NCI-H1436 (cell line): ENCODE measurements at regions not wholly inside any gene's neighbourhood (a gene's known extent, or its start where the extent isn't known, plus 50 kb on each side); places are given as distances from the start of the nearest gene placed in this dataset.

ENCODE experiments used
- DNase-seq: peaks from one replicate; lab custom pipeline; 2025; lab: John Stamatoyannopoulos, UW

DNA sequence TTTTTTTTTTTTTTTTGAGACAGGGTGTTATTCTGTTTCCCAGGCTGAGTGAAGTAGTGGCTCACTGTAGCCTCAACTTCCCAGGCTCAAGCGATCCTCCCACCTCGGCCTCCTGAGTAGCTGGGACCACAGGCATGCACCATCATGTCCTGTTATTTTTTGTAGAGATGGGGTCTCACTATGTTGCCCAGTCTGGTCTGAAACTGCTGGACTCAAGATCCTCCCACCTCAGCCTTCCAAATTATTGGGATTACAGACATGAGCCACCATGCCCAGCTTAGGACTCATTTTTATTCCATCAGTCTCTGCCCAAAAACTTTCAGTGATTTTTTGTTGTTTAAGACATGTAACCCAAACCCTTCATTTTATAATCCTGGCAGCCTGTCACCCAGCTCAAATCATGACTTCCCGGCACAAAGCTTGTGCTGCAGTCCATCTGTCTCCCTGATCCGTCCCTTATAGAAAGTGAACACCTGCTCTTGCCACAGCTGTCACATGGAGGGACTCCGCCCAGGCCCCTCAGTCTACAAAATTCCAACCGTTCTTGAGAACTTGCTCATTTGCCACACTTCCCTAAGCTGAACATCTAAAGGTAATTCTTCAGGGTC is 183.9 kb upstream of the JARID2 start:
- no peak for DNase-seq

DNA sequence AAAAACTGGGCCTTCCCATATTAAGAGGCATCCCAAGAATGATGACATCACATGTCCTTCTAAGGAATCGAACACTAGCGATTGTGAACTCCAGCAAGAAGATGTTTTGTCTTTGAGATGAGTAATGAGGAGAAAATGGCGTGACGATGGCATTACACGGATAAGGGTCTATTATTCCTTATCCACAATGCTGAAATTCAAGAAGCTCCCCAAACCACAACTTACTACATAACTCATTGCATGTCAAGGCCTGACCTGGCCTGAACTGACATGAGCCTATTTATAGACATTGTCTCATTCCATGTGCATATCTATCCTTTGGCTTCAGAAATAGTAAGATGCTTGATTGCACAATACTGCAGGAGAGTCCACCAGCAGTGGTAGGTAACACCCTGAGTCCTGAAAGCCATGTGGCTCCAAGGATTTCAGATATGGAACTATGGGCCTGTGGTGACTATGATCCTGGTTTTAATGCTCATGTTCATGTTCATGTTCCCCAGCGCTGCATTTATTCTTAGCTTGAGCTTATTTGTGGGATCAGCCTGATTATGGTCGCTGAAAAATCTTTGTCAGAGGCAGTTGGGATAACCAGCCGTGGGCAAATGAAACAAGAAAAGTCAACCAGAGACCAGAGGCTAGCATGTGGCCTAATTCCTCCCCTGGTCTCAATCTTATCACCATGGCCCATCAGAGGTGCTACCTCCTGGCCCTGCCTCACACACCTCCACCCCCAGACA is 183.2 kb upstream of the JARID2 start:
- no peak for DNase-seq

DNA sequence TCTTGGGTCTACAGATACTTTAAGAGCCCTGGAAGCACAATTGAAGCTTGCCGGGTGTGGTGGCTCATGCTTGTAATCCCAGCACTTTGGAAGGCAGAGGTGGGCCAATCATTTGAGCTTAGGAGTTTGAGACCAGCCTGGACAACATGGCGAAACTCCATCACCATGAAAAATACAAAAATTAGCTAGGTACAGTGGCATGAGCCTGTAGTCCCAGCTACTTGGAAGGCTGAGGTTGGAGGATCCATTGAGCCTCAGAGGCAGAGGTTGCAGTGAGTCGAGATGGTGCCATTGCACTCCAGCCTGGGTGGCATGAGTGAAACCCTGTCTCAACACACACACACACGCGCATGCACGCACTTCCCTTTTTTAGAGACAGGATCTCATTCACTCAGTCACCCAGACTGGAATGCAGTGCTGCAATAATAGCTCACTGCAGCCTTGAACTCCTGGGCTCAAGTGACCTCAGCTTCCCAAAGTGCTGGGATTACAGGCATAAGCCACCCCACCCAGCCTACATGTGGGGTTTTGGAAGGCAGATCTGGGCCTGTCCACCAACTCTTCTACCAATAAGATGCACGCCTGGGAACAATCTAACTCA is 182.5 kb upstream of the JARID2 start:
- no peak for DNase-seq

DNA sequence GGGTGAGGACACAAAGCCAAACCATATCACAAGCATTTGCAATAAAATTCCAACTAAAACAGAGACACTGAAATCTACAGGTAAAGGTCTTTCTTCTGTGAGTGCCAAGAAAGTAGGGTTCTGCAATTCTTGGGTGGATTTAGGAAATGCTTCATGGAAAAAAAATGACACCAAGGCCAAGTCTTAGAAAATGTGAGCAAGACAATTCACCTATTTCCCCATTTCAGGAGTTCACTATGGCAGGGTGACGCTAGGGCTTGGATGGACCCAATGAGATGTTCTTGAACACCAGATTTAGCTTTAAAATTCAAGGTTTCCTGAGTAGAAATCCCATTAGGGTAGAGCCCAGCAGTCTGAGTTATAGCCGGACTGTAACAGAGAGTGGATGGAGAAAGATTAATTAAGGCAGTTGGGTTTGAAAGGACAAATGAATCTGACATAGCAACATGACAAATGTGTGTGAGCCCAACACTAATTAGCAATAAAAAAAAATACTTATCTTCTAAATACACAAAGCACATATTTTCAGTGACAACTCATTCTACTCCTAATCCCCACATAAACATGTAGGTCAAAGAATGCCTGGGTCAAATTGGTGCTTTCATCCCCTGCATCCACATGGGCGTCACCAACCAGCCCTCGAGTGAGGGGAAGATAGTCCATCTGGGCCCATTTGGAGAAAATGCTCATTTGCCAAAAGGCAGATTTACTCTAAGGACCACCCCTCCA is 180.4 kb upstream of the JARID2 start:
- DNase-seq: no peak

DNA sequence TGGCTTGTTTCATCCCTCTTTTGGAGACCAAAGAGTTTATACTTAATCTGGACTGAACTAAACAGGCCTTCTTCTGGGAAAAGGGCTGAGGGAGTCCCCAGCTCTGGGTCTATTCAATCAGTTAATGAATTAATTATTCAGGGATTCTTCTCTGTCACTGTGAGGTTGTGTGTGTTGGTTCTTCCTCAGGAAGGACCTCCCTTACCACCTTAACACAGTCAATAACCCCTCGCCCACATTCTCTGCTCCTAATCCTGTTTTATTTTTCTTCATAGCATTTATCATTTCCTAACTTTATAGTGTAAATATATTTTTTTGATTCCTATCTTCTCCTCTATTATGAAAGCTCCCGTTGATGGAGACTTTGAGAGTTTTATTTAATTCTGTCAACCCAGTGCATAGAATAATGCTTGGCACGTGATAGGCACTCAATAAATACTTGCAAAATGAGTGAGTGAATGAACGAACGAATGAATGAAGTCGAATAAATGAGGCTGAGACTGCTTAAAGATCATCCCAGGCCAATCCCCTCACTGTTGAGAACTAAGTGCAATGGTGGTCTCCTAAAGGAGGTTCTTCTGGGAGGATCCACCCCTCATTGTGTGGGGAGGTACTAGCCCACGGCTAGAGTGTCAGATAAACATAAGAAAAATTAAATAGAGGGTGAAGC is 179.6 kb upstream of the JARID2 start:
- no peak for DNase-seq

DNA sequence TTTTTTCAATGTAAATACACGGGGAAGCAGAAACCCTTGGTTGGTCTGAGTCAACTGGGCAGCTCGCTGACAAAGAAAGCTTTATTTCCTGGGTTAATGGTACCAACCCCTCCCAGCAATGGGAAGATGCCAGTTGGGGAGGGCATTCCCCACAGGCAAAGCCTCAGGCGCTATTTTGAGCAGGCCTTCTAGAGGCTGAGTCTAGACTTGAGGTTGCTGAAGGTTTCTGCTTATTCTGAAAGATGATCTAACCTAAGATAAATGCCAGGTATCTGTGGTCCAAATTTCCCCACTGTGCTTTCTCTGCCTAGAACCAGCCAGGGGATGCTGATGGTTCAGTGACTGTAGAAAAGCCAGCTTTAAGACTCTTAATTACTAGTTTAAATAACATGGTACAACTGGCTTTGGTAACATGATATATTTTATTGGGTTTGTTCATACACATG is 172.5 kb upstream of the JARID2 start:
- no peak for DNase-seq

DNA sequence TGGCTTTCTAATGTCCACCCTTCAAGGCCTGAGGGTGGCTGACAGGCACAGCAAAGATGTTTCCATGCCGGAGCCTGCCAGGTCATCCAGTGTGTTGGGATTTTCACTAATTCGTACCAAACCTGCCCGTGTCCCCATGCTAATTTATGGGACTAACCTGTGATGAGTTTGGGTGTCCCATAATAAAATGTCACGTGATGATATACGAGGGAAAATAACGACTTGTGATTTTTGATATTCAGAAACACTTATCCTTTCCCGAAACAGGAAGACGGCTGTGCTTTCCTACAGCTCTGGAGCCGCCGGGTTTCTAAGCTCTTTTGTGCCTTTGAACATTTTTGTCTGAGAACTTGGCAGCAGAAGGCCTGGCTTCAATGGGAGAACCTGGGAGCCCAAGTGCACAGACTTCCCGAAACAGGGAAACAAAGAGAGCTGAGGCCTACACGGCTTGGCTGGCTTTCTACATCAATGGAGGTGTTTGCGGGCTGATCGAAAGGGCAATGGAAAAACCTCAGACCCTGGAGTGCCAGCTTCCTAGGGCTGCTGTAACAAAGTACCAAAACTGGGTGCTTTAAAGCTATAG is 171.9 kb upstream of the JARID2 start:
- no peak for DNase-seq

DNA sequence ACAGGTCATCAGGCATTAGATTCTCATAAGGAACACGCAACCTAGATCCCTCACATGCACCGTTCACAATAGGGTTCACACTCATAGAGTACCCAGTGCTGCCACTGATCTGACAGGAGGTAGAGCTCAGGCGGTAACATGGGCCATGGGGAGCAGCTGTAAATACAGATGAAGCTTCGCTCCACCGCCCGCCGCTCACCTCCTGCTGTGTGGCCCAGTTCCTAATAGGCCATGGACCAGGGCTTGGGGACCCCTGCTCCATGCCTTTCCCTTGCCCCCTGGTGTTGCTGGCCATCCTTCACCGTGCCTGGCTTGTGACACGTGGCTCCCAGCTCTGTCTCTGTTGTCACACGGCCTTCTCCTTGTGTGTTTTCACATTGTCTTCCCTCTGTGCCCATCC is 171.1 kb upstream of the JARID2 start:
- DNase-seq: no peak

DNA sequence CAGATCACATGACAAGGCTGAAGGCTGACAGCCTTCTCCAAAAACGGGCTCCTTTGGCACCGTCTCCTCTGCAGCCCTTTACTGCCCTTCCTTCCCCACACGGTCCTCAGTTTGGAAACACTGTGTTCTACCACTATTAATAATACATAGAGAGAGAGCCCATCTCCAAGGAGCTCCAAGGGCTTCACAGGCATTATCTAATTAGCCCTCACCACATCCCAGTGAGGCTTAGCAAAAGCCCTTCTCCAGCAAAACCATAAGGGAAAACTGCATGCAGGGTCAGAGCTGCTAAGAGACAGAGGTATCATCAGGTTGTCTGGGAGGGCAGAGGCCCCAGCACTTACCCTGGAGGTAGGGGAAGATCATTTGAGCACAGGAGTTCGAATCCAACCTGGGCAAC is 169.3 kb upstream of the JARID2 start:
- DNase-seq: no peak

DNA sequence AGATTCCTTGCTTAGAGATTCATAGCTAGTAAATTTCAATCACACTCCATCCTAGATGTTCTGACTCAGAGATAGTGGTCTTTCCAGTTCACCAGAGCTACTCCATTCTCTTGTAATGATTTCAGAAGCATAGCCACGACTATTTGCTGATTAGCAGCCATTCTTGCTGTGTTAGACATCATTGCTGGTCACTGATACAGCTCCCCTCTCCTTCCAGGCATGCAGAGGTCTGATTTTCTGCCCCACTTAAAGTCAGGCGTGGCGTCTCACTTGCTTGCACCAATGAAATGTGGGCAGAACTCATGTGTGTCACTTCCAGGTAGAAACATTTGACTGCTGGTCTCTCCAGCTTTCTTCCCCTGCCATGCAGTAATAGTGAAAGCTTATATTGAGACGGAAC is 168.9 kb upstream of the JARID2 start:
- DNase-seq: no peak

DNA sequence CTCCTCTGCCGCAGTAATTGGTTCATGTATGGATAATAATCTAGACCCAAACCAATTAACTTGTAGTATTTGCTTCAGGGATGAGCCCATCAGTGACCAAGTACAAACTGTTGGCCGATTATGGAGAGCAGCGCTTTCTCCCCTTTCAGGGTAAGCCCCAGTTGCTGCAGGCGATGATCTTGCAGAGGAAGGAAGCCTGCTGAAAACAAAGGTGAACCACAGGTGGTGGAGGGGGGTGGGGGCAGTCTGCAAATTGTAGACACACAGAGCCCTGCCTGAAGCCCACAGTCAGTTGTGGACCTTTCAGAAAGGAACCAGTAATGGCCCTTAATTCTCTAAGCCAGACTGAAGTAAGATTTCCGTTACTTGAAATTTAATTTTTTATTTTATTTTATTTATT is 167.9 kb upstream of the JARID2 start:
- peak; percentile 42 for DNase-seq

DNA sequence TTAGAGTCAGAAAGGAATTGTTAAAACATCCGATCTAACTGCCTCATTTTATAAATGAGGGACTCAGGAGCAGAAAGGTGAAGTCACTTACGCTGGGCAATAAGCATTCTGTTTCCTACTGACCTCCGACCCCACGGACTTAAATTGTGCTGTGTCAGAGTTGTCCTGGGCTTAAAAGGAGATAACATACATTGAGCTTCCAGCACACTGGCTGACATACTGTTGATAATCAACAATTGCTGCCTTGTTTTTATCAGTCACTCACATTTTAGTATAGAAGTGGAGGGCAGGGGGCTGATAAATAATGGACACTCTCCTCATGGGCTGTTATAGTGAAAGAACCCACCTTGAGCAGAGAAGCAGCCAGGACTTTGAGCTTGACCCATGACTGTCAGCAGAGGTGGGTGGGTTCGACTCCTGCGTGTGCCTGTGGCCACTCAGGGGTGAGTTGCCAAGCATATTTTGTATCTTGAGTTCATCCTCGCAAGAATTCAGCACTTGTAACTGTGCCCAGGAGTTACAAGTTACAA is 166.5 kb upstream of the JARID2 start:
- DNase-seq: no peak

DNA sequence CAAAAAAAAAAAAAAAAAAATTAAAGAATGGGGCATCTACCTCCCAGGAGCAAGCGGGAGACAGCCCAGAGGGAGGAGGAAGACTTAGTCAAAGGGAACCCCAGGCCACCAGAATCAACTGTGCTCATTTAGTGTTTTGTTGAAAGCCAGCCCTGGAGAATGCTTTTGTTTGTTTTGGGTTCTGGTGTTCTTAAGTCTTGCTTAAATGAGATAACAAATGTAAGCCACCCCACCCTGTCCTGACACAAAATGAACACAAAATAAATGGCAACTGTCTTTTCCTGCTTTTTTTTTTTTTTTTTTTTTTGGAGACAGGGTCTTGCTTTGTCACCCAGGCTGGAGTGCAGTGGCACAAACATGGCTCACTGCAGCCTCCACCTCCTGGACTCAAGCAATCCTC is 165.0 kb upstream of the JARID2 start:
- DNase-seq: no peak

DNA sequence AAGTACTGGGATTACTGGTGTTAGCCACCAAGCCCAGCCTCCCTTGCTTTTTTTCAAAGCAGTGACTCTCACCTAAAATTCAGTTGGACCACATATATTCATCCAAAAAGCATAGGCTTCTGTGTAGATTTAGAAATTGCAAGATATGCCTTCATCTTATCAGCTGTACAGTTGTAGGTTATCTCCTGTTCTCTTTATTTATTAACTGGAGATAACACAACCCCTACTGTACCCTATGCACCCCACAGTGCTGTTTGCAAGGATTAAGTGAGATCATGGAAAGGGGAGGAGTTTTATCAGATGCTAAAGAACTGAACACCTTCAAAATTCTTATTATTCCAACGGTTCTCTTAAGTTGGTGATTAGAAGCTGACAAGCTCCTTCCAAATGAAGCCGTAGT is 164.4 kb upstream of the JARID2 start:
- no peak for DNase-seq

DNA sequence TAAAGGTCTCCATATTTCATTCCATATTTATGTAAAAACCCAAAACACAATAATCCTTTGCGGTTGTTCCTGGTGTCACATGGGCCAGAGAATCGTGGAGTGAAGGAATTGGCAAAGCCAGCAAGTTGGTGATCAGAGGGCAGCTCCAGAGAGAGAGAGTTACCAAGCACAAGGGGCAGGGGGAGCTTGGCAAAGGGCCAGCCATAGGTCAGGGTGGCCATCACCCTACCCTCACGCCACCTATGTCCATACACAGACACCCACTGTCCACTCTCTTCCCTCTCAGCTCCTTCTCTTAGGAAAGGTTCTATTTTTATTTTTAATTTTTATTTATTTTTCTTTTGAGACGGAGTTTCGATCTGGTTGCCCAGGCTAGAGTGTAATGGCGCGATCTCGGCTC is 163.2 kb upstream of the JARID2 start:
- DNase-seq: no peak

DNA sequence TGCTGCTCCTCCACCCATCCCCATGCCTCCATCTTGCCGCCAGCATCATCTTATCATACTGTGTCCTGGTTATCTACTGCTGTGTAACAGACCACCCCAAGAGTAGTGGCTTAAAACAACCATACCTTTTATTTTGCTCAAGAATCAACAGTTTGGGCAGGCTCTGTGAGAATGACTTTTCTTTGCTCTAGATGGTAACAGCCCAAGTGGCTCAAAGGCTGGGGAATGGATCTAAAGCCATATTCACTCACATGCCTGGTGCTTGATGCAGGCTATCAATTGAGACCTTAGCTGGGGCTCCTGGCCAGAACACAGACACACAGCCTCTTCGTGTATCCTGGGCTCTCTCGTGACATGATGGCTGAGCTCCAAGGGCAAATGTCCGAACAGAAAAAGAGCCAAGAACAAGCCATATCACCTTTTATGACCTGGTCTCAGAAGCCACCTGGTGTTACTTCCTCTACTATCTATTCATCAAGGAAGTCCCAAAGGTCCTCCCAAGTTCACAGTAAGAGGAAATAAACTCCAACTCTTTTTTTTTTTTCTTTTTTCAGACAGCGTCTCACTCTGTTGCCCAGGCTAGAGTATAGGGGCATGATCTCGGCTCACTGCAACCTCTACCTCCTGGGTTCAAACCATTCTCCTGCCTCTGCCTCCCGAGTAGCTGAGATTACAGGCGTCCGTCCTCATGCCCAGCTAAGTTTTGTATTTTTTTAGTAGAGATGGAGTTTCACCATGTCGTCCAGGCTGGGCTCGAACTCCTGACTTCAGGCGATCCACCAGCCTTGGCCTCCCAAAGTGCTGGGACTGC is 159.3 kb upstream of the JARID2 start:
- DNase-seq: no peak

DNA sequence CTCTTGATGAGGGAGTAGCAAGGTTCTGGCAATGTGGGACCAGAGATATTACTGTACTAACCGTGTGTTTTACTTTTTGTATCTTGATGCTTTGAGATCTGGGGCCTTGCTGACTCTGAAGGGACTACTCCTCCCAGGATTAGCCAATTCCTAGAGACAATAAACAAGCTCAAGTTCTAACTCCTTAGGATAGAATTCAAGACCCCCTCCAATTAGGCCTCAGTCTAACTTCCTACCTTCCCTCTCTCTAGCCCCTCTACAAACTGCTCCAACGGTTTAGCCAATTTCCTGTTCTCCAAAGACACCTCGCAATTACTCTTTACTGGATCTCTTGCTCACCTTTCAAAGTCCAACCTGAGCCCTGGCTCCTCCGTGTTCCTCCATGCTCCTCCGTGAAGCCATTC is 158.7 kb upstream of the JARID2 start:
- no peak for DNase-seq

DNA sequence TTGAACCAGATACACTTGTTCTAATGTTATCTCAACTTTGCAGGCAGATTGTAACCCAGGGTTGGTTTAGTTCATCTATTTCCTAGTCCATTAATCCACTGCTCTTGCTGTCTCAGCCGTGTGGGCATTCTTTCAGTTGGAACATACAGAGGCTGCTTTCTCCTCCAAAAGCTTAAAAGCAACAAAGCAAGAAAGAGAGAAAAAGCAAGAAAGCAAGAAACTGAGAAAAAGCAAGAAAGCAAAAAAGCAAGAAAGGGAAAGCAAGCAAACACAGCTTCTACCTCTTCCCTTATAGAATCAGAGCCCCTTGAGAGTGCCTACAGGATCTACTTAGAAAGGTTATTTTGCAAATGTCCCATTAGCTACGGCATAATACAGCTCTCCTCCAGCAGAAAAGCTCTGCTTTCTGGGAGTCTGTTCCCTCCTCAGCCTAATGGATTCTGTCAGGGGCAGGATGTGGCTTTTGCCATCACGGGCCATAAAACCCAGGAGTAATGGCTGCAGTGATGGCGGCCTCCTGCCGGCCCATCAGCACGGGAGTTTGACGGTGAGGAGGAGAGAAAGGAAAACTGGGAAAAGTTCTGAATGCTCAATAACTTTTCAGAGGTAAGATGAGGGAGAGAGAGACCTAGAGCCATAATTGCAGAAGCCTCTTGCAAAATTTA is 156.8 kb upstream of the JARID2 start:
- no peak for DNase-seq

DNA sequence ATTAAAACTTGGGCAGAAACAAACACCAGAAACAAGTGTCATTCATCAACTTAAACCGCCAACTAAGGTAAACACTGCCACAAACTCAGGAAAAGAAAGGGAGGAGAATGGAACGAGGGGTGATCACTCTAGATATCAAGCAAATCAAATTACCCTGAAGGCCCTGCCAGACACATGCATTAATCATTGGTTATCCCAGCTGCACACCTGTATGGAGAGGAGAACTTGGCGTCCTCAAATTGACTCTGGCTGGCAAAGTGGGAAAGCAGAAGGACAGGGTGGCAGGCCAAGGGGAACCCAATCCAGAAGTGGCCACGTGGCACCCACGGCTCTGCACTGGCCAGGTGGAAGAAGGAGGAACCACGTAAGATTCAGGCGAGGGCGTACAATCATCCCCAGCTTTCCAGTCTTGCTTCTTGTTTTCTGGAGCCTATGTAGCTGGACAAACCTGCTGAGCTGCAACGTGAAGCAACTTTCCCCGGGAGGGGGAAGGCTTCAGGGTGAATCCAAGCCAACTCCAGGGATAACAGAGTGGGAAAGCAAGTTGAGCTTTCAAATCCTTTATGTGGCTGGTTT is 156.2 kb upstream of the JARID2 start:
- no peak for DNase-seq

DNA sequence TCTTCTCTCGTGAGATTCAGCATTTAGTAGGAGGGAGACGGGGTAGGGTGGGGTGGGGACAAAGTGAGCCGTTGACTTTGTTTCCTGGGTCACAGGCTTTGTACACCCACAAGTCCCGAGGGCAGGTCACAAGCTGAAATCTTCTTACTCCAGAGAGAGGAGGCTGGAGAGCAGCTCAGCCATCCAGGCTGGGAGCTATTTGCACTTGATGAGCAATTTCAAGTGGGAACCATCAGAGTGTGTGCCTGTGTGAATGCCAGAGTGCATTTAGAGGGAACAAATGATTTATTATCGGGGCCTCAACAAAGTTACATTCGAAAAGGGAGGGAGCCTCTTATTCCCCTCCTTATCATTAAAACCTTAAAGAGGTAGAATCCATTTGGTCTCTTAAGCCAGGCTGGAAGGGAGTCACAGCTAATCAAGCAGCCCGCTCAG is 155.7 kb upstream of the JARID2 start:
- peak; percentile 37 for DNase-seq
